C1 segment of cervical spinal cord (tissue), 14 donors: ENCODE measurements at regions not wholly inside any gene's neighbourhood (a gene's known extent, or its start where the extent isn't known, plus 50 kb on each side); places are given as distances from the start of the nearest gene placed in this dataset.
A peak's percentile ranks its signal among the peaks of the same experiment; 100 is the strongest.

Experiments
- DNase-seq, 14 donors: peaks; one replicate each; lab custom pipeline; 2025; lab: John Stamatoyannopoulos, UW

DNA sequence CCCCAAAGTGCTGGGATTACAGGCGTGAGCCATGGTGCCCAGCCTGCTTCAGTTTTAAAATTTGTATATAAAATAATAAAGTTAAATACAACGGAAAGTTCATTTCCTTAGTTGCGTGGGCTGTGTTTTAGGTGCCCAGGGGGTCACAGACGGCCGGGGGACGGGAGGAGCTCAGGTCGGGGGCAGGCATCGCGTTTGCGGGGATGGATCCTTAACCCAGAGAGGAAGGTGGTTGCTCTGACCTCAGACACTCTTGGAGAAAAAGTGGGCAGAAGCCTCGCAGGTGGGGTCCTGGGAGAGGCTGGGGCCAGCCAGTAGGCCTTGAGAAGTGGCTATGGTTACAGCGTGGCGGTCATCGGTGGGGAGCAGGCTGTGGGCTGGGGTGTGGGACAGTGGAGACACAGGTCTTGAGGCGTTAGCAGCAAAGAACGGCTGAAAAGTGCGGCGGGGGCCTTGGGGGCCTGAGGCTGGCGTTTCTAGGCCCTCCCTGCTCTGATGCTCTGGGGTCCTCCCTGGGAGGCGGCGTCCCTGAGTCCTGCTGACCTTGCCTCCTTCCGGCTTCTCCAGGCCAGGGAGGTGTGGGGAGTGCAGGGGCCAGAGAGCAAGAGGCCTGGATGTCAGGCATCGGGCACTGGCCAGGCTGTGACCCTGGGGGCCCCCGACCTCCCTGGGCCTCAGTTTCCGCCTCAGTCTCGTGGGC lies 54.4 kb downstream of the UNCX start:
- no peak for DNase-seq

DNA sequence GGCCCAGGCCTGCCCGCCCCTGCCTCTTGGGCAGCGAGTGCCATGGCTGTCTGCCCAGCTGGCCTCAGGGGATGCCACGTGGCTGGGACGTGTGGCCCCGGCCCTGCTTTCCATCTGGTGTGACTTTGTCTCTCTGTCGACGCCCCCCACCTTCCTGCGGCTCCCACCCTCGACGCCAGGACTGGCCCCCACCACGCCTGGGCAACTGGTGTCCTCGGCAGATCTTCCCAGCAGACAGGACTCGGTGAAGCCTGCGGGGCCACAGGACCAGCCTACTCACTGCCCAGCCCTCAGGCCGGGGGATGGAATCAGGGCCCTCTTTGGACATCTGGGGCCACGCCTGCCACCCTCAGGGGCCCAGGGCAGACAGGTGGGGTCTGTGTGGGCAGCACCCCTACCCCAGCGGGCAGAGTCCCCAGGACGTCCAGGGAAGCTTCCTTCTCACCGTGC lies 55.1 kb downstream of the UNCX start:
- peak in 1 of 14 donors; percentile 9 for DNase-seq

DNA sequence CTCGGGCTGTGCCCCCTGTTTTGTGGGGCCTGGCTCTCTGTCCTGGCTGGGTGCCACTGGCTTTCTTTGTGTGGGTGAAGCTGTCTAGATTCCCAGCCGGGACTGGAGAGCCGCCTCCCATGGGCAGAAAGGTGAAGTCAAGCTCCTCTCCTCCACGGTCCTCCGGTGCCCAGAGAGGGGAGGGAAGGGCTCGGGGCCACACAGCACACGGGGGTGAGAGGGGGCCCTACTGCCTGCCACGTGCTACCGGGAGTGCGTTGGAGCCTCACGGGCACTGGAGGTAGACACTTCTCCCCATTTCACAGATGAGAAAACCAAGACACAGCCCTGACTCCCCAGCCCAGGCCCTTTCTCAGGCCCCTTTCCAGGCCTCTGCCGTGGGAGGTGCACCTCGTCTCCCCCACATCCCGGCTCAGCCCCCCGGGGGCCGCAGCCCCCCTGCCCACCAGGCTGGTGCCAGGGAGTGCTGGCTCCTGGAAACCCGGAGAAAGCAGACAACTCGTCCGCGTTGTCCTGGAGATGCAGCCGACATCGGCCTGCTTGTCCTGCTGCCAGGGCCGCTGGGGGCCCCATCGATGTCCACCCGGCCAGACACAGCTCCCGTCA lies 55.8 kb downstream of the UNCX start:
- DNase-seq: no peak

DNA sequence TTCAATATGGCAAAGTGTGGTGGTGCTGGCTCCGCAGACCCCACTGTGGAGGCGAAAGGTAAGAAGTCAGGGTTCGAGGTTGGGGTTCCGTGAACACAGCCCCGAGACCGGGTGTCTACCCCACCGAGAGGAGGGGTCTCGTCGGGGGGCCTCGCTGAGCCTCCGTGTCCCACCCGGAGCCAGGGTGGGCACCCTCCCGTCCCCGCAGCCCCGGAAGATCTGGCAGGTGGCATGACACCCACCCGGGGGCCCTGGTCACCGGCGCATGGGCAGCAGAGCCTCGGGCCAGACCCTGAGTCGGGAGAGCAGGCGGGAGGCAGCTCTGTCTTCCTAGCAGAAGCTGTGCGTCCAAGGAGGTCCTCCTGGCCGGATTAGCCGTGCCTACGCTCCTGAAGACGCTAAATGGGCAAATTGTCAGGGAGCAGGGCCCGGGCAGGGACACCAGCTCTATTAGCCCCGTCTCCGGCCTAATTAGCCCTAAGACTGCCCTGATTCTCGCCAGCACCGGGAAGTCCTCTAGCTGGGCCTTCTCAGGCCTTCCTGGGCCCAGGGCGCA lies 56.4 kb downstream of the UNCX start:
- DNase-seq: peak in 1 of 14 donors; percentile 40

DNA sequence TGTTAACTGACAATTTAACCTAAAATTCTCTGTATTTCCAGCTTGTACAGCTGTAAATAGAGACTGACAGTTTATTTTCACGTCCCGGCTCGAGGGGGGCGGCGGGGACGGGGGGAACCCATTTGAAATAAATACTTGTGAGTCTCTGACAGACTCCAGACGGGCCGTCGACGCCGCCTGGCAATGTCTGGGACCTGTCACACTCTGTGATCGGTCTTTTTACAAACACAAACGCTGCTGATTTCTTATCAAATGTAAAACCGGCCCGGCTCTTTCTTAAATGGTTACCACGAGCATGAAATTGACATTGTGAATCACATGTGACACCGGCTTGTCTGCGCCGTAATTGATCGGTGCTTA lies 57.0 kb downstream of the UNCX start:
- DNase-seq: peak in 1 of 14 donors; percentile 52

DNA sequence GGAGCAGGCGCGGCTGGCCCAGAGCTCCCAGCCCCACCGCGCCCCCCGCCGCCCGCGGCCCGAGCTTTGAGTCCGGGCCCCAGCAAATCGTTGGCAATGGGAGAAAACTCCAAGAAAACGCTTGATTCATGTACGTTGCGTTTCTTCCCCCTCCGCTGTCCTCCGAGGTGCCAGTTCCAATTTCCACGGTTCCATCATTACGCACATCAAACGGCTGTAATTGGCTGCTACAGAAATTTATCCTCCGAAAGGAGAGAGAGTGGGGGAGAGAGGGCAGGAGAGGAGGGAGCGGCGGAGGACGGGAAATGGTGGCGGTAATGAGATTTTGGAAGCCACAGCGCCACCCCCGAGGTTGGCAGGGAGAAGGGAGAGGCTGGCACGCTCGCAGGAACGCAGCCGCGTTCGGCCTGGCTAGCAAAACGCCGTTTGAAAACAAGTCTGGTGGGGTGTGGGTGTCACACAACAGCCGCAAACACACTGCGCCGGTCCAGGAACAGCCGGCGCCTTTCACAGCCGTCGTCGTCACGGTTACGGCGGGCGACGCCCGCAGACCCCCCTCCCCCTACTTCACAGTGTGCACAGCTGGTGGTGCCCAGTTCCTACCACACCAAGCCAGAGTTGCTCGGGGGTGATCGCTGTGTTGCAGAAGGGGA lies 57.5 kb downstream of the UNCX start:
- DNase-seq: peak in 9 of 14 donors; percentile 11 to 82 (median 36)

DNA sequence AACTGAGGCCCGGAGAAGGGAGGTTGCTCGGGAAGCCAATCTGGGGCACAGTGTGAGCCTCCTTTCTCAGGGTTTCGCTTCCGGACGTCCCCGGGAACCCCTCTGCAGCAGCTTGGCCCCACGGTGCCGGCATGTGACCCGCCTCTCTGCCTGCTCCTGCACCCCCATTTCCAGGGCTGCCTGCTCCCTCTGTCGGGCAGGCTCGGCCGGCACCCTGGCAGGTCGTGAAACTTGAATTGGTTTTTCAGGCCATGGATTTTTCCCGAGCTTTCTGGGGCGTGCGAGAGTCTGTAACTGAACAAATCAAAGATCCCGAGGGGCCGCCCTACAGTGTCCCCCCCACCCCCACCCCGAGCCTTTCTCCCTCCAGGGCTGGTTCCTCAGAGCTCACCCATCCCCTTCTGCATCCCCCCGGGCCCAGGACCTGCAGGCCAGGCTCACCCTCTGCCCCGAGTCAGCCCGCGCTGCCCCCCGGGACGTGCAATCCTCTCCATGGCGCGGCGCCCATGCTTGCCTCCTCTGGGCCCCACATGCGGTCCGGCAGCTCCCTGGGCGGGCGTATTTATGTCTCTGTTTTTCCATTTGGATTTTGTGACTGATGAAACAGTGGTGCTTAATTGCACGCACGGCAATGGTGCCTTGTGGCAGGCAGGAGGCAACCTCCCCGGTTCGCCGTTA lies 58.1 kb downstream of the UNCX start:
- DNase-seq: peak in 3 of 14 donors; percentile 36 to 77 (median 53)

DNA sequence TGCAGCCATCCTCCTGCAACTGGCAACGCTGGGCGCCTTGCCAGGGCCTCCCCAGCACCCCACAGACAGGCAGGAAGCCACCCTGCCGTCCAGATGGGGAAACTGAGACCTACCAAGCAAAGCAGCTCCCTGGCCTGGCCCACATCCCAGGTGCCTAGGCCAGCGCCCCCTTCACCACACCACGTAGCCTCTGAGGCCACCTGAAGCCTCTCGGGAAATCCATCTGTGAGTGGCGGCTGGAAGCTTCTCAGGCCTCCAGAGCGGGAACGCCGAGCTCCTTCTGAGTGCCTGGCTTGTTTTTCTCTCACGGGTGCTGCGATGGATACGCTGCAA lies 58.7 kb downstream of the UNCX start:
- DNase-seq: no peak

DNA sequence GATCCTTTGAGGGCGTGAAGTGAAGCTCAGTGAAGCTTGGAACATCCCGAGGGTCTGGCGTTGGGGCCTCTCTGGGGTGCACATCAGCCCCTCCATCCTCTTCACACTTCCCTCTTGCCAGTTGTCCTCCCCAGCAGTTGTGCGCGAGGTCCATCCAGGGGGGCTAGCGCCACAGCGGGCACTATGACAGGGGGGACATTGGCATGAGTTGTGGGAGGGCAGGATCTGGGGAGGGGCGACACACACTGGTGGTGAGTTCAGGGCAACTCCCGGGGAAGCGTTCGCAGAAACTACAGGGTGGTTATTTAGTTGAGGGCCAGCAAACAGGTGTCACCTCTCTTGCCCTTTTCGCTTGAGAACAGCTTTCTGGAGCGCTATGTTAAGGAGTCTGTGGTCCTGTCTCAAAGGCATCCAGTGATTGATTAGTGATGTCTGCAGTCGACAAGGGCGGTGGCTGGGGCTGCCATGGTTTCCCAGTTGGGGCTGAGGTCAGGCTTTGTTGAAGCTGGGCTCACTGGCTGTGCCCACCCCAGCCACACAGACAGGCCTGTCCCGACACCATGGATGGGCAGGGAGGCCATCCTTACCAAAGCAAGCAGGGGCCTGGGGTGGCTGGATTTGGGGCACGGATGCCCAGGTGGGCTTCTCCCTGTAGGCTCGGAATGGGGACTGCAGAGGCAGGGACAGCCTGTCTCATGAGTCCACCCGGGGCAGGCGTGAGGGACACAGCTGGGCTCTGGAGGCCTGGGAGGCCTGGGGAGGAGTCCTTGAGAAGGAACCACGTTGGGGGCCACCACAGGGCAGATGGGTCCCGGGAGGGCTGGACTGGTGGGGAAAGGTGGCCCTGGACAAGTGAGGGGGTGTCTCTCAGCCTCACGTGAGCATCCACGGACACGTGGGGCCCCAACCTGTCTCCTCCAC lies 59.4 kb downstream of the UNCX start:
- no peak for DNase-seq

DNA sequence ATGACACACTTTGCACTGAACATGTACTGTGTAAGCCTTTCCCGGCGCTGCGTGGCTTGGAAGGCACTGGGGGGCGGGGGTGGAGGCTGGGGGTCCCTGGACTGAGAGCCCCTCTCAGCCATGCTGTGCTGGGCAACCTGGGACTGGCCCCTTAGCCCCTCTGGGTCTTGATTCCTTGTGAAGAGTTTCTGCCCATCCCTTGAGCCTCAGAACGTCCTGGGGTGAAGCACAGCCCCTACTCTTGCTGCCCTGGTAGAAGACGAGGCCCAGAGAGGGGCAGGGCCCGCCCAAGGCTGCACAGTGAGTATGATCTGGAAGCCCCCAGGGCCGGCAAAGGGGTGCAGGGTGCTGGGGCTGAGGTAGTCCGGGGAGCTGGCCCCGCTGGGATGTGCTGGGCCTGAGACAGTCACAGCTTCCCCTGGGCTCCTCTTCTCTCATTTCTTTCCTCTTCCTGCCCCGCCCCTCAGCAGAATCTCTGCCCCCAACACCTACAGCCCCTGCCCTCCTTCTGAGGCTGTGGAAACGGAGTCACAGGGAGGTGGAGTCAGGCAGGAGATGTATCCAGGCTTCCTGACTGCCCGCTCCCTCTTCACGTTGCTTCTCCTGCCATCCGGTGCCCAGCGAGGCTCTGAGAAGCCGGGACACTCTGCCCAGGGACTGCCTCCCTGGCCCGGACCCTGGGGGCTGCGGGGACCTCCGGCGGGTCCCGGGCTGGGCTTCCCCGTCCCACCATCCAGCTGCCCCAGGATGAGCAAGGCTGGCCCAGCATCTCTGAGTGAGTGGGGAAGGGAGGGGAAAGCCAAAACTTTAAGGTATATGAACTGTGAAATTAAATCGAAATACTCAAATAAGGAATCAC lies 60.5 kb downstream of the UNCX start:
- DNase-seq: no peak

DNA sequence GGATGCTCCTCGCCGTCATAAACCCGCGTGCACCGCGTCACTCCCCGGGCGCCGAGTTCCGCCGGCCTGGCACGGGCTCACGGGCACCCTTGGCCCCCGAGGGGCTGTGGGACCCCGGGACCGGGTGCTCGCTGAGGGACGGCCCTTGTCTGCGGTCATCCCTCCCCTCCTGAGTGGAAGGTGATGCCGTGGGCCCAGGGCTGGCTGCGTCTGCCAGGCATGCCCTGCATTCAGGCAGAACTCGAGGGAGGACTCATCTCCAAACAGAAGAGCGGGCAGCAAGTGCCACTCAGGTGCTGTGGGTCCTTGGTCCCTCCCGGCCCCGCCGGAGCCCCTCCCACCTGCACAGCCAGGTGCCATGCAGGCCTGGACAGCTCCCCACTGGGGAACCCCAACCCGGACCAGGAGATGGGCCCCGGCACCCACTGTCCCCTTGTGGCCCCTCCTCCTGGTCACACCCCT lies 61.3 kb downstream of the UNCX start:
- no peak for DNase-seq

DNA sequence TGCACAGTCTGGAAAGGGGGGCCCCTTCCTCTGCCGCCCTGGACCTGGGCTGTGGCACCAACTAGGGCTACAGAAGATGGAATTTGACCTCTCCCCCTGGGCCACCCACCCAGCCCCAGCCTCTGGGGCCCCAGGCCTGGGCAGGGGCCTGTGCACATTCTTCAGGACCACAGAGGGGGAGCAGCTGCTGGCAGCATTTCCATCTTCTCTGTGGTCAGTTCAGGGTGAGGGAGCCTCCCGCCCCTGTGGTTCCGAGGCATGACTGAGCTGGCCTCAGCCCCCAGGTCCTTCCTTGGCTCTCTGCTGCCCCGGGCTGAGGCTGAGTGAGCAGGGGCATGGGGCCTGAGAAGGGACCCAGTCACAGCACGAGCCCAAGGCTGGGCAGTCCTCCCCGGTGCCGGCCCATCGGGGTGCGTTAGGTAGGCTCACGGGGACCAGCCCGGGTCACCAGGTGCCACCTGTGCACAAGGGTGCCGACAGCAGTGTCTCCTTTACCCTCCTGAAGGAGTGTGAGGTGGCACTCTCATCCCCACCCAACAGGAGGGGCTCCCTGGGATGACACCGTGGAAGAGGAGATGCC lies 63.2 kb downstream of the UNCX start:
- no peak for DNase-seq

DNA sequence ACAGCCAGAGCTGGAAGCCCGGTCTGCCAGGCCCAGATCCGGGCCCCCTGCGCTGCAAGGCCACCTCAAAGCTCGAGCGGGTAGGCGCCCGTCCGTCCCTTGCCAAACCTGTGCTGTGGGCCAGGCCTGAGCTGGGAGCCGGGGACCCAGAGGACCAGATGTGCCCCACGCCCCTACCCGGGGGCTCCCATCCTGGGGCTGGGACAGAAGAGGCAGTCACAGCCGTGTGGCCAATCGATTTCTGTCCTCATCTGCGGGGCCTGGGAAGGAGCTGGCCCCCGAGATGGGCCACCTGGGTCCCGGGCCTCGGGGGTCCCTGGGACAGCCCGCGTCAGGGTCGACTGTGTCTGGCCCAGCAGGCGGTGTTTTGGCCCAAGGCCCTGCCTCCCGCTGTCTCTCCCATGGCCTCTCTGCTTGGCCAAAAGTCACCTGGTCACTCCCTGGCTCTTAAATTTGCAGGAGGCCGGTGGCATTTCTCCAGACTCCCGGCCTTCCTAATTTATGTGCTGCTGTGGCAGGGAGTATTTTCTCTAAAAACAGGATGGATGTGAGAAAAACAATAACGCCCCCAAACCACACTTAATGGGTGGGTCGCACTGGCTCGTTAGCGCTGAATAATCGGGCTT lies 63.8 kb downstream of the UNCX start:
- no peak for DNase-seq

DNA sequence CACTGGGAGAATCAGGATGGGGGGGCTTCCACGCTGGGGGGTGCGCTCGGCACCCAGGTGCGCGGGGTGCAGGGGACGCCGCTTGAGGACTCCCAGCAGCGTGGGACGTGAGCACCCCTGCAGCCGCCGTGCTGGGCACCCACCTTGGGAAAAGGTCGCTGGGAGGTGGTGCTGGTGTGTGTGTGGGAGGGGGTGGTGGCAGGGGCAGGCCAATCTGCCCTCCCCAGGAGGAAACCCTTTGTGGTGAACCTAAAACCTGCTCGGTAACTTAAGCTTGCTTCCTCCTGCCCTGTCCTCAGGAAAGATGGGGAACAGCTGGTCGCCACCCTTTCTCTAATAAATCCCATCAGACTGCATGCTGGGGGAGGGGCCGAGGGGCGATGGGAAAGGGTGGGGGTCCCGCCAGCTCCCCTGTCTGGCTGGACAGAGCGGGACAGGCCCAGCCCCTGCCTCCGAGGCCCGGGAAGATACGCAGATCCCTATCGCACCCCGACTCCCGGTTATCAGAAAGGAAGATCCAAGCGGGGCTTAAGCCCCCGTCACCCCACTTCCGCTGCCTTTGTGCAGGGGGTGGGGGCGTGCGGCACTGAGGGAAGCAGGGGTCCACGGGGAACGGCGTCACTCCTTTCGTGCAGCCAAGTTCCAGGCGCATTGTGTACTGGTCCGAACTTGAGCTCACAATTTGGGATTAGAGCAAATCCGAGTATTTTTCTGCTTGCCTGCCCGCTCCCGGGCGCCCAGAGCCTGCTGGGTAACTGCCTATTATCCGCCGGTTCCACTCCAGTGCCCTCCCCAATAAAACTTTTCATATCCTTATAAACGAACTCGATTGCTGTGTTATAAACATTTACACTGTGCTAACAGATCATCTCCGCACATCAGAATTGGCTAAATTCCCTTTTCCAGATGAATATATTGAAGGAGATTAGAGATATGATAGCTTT lies 64.6 kb downstream of the UNCX start:
- no peak for DNase-seq

DNA sequence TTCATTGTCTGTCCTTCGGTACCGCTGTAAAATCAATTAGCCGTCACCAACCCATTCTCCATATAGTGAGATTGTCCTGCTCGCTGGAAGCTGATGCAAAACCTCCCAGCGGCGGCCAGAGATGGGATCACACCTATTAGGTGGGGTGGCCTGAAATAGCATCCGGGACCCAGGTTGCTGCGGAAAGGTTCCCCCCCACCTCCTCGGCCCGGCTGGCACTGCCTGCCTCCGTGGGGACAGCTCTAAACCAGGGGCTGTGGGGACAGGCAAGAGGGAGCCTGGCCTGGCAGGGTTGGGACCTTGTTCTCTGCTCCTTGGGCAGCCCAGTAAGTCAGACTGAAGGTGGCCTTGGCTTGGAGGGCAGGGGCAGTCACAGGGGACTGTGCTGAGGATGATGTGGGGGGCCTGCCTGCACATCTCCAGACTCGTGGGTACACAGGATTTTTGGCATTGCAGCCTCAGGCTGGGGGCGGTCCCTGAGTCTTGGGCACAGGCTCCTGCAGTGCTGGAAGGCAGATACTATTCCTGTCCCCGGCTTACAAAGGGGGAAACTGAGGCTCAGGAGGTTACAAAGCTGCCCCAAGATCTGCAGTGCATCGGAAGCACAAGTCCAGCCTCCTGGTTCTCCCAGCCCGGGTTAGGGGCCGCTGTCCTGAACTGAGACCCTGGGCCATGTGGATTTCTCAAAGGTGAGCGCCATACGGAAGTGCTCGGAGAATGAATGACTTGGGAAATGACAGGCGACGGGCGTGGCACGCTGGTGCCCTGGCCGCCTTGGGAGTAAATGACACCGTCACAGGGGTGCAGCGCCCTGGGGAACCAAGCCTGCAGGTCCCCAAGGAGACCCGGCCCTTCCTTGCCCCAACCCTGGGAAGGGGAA lies 65.6 kb downstream of the UNCX start:
- DNase-seq: no peak

DNA sequence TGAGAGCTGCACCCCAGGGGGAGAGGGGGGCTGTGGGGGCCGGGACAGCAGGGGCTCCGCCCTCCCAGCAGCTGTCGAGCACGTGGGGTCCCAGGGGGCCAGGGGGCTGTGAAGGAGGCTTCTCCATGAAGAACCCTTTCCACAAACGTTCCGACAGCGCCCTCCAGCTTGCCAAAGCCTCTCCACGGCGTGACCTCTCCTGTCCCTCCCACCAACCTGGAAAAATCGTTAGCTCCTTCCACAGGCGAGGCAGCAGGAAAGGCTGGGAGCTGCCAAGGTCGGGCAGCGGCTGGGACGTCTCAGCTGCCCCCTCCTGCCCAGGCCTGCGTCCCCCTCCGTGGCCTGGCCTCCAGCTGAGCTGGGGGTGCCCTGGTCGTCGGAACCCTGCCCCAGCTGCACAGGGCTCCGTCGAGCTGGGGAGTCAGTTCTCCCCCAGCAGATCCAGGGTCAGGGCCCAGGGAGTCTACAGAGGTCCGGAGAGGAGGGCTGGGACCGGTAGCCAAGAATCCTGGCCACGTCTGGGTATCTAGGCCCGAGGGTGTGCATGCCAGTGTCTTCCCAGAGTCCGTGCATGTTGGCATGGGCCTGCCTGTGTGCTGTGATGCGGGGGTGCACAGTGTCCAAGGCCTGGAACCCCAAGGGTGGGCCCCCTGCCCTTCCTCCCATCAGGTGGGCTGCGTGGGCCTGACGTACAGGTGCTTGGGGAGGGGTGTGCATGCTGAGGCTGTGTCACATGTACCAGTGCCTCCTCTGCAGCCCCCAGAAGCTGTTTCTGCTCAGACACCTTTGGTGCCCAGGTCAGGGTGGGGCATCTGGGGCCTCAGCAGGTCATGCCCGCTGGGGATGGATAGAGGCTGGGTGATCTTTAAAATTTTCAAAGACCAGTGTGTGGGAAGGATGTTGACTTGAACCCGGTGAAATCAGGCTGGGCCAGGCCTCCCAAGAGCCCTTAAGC lies 66.5 kb downstream of the UNCX start:
- no peak for DNase-seq
